COLO829 (cell line): ENCODE measurements at regions not wholly inside any gene's neighbourhood (a gene's known extent, or its start where the extent isn't known, plus 50 kb on each side); places are given as distances from the start of the nearest gene placed in this dataset.
A peak's percentile ranks its signal among the peaks of the same experiment; 100 is the strongest.
"Not testable (repeated sequence)": the region's sequence is repeated elsewhere in the genome, so short reads cannot be mapped to it uniquely, and the experiment has no call there.

Source experiments
- DNase-seq: peaks from one replicate; pipeline ENCODE4 v3.0.0; 2012; ENCODE audit warnings: low spot score

DNA sequence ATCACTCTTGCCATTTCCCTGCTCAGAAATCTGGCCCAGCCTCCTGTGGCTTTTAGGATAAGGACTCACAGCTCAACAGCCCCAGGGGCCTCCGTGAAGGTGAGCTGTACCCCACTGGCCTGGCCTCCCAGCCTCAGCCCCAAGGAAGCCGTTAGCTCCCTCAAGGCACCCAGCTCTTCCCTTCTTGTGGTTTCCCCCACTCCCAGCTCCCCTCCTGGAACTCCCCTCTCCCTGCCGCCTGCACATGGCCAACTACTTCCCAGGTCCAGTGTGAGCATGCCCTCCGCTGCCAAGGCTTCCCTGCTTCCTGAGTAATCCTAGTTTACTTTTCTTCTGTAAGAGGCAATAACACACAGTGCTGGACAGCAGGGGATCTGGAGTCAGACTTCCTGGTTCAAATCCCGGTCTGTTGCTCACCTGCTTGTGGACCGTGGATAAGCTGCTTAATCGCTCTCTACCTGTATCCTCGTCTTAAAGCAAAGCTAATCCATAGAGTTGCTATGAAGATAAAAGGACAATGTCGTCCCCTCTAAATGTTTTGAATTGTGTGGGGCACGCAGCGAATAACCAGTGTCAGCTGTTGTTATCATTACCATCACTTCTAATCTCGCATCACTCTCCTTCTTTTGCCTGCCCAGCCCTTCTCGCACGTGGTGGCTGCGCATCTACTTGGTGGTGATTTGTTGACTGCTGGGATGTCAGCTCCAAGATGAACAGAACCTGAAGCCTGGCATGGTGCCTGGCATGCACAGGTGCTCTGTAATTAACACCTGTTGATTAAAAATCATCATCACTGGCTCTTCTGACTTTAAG is 86.6 kb downstream of the C5orf15 start:
- DNase-seq, result no peak

DNA sequence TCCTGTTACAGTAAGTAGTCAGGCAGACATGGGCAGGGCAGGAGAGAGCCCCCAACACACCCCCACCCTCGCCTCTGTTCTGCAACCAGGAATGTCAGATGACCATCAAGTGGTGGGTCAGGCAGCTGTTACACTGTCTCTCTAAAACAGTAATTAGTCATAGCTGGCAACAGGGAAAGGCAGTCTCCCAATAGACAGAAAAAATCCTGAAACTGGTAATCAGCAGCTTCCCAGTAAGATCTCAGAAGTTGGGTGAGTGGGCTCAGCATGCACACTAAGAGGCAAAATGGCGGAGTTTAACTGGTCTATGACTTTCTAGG is 90.2 kb downstream of the C5orf15 start:
- no peak for DNase-seq

DNA sequence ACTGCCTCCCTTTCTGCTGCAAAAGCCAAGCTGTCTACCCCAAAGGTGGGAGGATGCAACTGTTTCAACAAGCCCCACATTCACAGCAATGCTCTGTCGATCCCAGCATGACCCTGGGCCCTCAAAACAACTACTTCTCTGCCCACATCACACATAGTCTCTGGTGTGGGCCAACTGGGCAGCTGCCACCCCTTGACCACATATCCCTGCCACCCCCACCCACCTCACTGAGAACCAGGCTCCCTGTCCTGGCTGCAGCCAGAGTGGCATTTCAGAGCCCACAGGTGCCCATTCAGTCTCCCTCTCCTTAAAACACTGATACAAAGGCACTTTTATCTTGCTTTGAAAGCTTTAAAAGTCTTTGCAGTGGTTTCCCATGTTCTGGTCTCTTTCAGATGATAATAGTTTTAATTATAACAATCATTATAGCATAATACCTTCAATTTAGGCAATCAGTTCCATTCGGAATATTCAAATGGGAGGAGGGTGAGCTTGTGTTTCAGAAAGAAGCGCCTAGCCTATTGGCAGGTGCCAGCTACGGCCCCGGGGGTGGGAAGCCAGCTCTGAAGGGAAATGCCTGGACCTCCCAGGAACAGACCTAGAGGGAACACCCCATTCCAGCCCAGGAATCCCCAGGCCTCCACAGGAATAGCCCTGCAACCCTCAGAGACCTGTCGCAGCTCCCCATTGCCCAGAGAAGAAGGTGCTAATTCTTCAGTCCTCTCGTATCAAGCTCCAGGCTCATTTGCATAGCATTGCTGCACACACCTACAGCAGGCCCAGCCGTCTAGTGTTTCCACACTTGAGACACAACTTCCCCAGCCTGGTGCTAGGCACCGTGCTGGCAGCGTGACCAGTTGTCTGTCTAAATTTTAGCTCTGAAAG is 90.8 kb downstream of the C5orf15 start:
- no peak for DNase-seq

DNA sequence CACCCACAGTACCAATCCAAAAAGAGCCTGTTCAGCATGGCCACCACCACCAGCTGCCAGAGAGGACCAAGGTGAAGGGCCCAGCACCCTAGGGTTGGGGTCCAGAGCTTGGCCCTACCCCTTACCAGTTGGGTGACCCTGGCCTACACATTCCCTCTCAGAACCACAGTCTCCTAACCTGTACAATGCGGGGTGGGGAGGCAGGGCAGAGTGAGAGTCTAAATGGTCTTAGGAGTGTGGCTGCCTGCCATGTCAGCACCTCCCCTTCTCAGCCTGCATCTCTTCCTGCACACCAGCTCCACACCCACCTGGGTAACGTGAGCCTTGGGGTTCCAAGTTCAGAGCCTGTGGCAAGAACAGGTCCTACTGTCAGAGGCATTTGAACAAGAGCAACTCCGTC is 92.2 kb downstream of the C5orf15 start:
- no peak for DNase-seq

DNA sequence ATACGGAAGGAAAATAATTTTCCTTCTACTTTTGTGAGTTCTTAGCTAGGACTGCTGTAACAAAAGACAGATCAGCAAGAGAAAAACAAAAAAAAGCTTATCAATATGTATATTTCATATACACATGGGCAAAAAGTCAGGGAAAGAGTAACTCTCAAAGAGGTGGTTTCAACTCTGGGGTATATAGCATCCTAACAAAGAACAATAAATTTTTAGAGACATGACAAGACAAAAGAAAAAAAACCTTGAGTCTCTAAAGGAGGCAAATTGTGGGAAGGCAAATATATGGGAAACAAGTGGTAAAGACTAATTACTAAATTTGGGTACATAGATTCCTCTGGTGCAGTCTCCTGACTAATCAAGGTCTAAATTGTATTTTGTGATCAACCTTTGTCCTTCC is 93.2 kb downstream of the C5orf15 start:
- DNase-seq, result no peak

DNA sequence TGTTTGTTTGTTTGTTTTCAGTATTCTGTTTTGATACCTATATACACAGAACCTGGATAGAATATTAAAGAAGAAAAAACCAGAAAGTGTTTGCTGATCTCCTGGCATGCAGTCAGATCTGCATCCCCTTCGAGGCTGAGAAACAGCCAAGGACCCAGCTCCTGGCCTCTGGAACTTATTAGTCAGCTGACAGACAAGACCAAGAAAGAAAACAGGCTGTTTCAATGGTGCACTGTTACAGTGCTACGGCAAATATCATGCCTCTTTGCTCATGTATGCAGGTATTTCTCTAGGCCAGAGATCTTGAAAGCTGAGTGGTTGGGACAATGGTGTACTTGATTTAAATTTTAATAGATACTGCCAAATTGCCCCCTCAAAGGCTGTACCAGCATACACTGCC is 95.0 kb downstream of the C5orf15 start:
- no peak for DNase-seq

DNA sequence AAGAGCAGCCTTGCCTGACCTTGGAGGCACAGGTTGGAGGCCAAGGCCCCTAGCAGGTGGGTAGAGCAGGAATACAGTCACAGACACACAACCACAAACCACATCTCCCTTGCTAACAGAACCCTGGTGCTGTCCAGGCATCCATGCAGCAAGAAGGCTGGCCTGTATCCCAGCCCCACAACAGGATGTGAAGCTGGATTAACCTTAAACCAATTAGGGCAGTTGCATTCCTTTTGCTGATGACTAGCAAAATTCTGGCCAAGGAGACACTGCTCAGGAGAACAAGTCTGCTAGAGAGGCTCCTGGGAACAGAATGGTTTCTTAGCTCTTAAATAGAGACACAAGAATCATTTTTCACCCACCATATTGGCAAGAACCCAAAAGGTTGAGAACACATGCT is 97.8 kb downstream of the C5orf15 start:
- no peak for DNase-seq

DNA sequence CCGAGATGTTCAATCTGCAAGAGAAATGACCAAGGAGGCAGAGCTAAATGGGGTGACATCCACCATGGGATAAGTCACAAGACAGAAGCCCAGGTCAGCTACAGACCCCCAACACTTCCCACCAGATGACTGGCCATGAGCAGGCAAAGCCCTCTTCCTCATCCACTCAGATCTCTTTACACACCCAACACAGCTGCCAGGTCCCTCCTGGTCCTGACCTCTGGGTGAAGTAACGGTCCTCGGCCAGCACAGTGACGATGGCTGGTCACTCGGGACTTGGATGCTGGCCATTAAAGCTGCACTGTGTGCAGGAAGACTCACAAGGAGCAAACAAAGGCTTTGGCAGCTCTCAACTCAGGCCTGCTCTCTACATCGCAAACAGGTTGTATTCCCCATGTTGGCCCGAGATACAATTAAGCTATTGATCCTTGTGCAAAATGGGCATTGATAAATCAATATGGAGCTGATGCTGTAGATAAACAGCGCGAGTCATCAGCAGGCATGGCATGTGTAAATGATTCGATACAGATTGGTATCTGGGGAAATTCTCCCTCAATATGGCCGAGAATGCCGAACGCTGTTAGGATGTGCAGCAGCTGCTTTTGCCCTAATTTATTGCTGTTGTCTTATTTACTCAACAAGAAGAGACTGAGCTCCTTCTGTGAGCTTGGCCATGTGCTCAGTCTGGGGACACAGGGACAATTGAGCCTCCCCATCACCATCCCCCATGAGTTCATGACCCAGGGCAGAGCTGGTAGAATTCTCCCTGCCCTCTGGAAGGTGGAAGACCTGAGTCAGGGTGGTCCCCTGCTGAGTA is 98.7 kb downstream of the C5orf15 start:
- DNase-seq, result no peak

DNA sequence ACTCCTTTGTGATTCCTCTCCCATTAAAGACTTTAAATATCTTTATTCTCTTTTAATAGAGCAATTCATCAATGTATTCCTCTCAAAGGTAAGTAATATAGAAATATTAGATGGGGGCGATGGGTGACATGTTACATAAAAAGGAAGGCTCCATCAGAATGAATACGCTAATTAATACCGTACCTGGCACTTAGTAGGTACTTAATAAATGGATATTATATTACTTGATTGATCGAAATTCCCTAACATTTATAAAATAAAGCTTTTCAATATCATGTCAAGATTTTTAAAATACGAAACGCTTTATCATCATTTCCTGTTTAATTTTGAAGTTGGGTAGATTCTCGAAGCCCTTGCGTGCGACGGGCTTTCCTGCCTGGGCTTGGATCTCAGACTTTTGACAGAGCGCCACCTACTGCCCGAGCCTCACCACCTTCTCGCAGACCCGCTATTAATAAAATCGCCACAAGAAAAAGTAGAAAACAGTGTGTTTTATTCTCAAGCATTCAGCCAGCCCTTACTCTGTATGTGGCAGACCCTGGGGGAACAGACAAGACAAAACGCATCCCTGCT is 99.4 kb downstream of the C5orf15 start:
- peak; percentile 55 for DNase-seq

DNA sequence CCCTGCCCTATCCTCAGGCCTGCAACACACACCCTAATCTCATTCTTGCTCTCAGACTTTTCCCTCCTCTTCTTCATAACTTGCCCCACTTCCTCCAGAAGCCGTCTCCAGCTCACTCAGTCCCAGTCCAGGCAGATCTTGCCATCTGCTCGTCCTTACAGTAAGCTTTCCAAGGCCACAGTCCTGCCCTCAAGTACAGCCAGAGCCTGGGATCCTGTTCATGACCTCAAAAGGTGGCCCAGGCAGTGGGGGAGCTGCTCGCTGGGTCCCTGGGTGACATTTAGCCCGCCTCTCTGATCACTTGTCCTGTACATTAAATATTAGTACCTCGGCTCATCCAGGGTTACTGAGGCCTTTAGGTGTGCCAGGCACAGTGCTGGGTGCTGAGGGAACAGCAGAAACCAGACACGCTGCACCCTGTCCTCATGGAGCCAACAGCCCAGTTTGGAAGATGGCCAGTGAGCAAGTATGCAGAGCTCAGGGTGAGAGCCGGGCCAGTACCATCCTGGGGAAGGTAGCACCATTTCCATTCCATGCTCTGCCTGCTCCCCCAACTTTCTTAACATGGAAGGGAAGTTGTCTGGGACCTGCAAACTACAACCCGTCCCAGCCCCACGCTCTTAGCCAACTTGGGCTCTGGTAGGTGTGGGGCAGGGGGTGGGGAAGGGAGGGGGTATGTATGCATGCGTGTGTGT is 100.4 kb downstream of the C5orf15 start:
- no peak for DNase-seq

DNA sequence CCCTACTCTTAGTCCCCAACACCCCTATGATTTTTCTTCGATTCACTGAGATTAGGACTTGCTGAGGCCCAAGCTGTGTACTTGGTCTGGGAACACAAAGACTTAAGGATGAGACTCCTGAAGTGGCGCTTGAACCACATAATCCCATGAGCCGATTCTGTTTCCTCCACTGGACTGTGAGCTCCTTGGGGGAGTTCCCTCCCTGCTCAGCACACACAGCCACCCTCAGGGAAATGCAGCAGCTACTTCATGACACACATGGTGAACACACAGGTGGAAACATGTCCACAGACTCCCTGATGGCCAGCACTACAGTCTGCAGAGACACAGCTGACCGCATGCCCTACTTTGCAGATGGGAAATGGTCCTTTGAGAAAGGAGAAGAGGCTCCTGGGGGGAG is 101.1 kb downstream of the C5orf15 start:
- no peak for DNase-seq

DNA sequence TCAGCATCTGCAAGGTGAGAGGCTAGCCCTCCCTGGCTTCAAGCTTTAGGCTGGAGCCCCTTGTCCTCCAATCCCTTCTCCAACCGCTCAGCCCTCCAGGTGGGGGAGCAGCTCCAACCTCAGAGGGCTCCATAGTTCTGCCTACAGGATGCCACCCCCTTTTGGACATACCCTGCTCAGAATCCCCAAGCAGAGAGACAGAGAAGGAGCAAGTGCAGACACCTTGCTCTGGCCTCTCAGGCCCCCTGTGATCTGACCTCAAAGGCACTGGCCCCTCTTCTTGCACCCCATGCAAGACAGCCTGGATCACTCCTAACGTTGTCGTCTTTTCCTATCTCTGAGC is 101.6 kb downstream of the C5orf15 start:
- no peak for DNase-seq

DNA sequence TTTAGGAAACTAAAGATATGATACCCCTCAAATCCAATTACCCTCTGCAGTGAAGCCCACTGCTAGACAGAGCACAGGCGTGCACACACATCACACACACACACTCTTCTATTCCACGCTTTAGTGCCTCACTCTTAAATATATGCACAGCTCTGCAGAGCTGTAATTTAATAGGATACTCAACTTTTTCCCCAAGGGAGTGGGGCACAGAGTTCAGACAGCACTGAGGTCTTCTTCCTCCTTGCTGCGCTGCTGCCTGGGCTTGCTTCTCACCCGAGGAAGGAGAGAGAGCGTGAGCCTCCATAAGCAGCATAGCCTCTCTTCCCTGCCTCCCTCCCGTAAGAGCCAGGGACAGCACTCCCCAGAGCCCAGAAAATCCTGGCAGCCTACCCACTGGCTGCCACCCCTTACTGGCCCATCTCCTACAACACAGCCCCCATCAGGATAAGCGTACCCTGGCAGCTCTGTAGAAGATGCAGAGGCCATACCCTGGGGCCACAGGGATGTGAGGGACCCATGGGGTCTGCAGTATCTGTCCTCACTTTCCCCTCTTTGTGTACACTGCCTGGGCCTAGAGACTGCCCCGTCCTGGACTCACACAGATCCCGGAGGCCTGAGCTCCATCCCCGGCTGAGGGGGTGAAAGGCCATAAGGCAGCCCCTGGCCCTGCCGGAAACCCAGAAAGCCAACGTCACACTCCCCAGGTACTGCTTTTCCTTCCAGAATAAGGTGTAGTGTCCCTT is 102.1 kb downstream of the C5orf15 start:
- no peak for DNase-seq

DNA sequence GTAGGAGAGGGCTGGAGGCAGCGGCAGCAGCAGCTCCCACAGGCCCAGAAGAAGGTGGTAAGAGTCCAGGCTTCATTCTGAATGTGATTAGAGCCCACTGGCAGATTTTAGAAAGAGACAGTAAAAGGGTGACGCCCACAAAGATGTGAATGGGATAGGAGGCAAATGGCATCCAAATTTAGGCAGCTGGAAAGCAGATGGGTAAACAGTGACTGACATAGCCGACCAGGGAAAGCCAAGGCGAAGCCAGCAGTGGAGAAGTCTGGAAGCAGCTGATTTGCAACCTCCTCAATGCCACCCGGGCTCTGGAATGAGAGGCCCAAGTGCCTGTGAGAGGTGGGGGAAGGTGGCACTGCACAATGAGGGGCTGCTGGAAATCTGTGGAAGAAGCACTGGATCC is 103.3 kb downstream of the C5orf15 start:
- DNase-seq, result no peak

DNA sequence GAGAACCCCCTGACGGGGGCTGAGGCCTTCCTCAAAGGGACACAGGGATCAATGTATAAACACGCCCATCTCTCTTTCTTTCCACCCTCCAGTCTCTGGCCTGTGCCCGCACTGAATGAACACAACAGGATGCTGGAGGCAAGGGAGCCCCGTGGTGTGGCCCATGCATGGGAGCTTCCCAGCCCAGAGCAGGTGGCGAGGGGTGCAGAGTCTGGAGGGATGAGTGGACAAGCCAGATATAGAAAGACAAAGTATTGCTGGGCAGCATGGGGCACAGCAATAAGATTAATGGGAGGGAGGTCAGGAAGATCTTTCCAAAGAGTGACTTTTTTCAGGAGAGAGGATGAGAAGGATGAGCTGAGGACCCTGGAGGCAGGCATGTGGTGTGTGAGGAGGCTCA is 103.7 kb downstream of the C5orf15 start:
- no peak for DNase-seq

DNA sequence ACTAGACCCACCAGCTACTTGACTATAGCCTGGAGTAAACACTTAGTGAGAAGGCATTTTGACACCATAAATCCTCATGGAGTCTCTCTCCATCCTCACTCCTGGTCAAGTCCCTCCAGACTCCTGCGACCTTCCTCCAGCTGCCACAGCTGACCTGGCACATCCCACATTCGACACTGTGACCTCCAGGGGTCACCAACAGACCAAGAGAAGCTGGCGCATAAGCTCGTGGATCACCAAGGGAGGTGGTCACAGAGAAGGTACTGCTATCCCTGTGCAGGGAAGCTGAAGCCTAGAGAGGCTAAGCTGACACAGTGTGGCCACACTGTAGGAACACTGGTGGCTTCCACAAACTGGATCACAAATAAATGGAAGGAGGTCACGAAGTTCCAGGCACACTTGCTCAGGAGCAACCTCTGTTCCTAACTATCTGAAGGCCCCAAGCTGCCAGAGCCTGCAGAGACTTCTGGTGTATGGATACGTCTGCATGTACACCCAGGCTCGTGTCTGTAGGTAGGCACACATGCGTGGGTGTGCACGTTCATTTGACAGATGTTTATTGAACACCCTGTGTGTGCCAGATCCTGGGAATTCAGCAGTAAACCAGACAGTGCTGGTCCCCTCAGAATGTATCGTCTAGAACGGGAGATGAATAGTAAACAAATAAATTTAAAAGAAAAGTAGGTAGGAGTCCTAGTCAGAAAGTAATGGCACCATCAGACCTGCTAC is 104.4 kb downstream of the C5orf15 start:
- no peak for DNase-seq

DNA sequence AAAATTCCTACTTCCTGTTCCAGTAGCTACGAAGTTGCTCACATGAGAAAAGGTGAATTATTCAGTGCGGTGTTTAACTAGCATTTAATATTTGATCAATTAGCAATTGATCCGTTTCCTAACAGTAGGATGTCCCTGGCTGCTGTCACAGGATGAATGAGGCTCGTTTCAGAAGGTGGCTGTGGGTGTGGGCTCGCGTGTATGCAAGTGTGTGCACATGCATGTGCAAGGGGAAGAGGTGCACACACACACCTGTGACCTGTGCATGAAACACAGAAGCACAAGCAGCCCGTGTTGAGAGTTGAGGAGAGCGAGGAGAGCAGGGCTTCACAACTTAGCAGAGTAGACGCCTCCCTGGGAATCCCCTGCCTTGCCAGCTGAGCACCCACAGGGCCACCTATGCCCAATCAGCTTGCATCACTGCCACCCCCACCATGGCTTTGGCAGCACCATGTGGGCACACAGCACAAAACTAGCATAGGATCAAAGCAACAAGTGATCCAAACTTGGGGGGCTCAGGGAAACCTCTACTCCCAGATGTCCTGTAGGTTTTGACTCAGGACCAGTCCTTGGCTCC is 107.2 kb downstream of the C5orf15 start:
- no peak for DNase-seq

DNA sequence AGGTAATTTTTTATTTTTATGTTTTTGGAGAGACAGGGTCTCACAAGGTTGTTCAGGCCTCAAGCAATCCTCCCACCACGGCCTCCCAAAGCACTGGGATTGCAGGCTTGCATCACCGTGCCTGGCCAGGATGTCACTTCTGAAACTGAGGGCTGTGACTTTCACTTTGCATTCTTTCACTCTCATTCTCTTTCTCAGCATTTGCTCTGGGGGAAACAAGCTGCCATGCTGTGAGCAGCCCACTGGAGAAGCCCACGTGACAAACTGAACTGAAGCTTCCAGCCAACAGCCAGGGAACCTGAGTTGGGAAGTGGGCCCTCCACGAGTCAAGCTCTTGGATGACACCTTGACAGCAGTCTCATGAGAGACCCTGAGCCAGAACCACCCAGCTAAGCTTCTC is 109.4 kb downstream of the C5orf15 start:
- DNase-seq, result no peak

DNA sequence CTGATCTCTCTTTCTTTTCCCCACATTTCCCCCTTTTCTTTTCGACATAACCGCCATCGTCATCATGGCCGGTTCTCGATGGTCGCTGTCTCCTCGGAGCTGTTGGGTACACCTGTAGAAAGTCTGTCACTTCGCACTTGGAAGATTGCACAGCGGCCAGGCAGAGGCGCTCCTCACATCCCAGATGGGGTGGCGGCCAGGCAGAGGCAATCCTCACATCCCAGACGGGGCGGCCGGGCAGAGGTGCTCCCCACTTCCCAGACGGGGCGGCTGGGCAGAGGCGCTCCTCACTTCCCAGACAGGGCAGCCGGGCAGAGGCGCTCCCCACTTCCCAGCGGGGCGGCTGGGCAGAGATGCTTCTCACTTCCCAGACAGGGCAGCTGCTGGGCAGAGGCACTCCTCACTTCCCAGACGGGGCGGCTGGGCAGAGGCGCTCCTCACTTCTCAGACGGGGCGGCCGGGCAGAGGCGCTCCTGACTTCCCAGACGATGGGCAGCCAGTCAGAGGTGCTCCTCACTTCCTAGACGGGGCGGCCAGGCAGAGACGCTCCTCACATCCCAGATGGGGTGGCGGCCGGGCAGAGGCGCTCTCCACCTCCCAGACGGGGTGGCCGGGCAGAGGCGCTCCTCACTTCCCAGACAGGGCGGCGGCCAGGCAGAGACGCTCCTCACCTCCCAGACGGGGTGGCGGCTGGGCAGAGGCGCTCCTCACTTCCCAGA is 110.7 kb downstream of the C5orf15 start:
- DNase-seq, result not testable (repeated sequence)
